Renal pelvis (tissue), 1 donor: ENCODE measurements at regions not wholly inside any gene's neighbourhood (a gene's known extent, or its start where the extent isn't known, plus 50 kb on each side); places are given as distances from the start of the nearest gene placed in this dataset.

ENCODE experiments used
- DNase-seq: peaks from one replicate; pipeline ENCODE4 v3.0.0-alpha.2; 2013

DNA sequence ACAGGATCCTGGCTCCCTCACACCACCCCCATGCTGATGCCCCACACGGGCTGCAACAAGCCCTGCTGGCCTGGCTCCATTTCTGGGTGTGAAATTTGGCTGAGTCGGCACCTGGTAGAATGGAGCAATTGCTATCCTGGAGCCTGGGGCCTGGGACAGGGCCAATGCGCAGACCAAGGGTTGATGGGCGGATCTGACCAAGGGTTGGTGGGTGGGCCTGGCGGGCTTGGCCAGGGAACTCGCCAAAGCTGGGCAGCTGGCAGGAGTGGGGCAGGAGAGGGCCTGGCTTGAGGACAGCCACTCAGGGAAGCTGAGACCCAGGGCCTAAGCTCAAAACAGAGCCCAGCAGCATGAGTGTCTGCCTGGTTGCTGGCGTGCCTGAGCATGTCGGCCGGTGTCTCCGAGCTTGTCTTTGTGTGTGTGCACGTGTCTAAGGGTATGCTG is 70.9 kb upstream of the POU3F1 start:
- no peak for DNase-seq

DNA sequence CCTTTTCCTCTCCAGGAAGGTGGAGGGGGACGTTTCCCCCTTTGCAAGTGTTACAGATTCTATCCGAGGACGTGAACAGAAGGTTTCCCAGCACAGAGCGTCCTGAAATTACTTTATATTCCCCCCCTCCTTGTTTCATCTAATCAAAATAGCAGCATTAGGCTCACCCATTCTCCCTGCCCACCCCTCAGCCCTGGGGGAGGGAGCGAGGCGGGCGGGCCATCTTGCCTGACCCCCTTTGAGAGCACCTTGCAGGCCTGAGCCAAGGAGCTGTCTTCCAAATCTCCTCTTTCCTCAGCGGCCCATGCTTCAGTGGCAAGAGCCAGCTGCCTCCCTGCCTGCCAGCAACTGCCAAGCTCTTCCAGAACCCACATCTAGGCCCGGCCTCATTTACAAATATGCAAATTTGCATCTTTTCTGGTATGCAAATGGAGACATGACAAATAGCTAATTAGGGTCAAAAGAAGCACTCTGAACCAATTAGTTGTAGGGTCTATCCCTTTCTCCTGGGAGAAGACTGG is 69.1 kb upstream of the POU3F1 start:
- DNase-seq, result no peak

DNA sequence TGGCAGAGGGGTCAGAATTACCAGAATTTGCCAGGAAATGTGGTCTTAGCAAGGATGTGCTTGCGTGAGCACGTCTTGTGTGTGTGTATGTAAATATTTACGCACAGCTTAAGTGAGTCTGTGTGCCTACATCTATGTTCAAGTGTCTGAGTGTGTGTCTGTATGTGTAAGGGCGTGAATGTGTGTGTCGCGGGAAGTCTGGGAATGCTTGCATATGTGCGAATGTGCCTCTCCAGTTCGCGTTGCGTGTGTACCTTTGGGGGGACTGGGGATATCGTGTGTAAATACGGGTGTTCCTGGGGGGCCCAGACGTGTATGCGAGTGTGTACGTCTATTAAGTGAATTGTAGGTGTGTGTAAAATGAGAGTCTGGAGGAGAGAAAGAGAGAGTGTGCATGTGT is 68.6 kb upstream of the POU3F1 start:
- DNase-seq, result no peak

DNA sequence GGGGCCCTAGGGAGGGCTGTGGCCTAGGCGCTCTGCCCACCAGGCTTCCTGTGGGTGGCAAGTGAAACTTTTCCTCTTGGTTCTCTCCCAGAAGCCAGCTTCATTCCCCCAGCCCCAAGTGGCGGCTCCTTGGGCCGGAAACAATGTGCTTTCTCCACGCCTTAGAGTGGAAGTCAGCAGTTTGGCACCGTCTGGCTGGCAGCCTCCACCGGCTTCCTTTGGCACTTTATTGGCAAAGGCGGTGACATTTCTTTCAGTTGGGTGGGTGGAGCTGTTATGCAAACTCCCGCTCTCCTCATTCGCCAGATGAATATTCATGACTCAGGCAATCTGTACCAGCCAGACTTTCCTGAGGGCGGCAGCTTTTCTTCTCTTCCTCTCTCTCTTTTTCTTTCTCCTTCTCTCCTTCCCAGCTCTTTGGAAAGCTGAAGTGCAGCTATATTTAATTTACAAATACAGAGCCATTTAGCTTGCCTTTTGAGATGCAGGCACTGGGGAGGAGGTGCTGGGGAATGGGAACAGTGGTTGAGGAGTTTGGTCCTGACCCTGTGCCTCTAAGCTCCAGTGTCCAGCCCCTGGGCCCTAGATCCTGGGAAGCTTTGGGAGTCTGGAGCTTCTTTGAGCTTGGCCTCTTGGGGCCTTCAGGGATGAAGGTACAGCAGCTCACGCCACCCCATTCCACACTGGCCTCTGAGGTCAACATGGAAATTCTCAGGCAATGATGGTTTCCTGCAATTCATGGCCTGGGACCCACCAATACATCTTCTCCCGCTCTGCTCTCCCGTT is 67.8 kb upstream of the POU3F1 start:
- no peak for DNase-seq

DNA sequence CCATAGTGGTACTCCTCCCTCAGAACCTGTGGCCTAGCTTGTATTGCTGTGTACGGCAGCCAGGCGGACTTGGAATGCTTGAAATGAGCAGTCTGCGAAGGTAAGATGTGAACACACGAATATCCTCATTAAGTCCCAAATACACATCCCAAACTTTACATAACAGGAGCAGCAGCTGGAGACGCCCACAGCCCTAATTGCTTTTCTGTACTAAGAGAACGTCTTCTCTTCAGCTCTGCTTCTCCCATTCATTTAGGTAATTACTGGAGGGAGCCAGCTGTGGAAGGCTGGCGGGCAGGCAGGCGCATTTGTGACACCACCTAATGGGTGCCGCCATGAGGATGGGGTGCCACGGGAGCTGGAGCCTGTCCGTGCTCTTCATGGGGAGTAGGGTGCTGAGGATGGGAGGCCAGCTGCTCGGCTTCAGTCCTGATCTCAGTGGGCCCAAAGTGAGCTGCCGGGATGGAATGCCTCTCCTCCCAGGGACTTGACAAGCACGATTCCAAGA is 66.6 kb upstream of the POU3F1 start:
- no peak for DNase-seq

DNA sequence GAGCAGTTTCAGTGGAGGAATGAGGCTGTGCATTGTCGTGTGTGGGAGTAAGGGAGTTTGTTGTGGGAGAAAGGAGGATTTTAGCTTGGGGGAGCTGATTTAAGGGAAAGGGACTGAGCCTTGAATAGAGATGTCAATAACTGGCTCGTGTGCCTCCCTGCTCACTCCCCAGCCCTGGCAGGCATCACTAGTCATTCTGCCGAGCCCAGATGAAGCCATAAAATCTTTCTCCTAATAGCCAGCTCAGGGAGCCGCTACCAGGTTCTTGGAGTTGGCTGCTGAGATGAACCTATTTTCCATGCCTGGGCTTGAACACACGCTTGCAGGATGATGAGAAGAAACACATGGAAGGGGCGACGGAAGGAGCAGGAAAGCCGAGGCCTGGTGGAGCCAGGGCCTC is 65.0 kb upstream of the POU3F1 start:
- no peak for DNase-seq

DNA sequence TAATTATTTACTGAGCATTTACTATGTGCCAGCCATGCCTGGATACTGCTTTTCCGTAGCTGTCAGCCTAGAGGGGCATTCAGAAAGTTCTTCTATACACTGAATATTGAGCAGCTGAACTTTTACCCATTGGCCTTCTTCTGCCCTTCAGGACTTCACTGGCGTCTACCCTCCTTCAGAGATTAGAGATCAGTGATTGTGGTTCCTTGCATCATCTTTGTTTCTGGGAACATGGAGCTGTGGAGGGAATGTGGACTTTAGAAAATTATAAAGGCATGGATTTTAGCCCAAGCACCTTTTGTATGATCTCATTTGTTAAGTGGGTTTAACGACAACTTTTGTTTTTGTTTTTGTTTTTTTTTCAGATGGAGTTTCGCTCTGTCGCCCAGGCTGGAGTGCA is 58.7 kb upstream of the POU3F1 start:
- no peak for DNase-seq

DNA sequence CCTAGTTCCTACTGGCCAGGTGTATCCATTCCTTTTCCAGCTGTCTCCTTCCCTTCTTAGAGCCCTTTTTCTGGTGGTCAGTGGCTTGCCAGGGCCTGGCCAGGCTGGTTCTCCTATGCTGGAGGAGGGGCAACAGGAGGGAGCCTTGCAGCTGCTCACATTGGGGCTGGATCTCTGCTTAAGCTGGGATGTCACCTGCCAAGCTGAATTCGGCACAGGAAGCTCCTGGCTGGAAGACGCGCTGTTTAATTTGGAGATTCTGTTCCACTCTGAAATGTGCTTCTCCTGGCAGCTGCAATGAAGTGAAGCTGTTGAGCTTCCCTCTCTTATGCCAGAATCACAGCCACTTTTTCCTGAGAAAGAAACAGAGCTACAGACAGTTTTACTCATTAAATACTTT is 56.0 kb upstream of the POU3F1 start:
- no peak for DNase-seq

DNA sequence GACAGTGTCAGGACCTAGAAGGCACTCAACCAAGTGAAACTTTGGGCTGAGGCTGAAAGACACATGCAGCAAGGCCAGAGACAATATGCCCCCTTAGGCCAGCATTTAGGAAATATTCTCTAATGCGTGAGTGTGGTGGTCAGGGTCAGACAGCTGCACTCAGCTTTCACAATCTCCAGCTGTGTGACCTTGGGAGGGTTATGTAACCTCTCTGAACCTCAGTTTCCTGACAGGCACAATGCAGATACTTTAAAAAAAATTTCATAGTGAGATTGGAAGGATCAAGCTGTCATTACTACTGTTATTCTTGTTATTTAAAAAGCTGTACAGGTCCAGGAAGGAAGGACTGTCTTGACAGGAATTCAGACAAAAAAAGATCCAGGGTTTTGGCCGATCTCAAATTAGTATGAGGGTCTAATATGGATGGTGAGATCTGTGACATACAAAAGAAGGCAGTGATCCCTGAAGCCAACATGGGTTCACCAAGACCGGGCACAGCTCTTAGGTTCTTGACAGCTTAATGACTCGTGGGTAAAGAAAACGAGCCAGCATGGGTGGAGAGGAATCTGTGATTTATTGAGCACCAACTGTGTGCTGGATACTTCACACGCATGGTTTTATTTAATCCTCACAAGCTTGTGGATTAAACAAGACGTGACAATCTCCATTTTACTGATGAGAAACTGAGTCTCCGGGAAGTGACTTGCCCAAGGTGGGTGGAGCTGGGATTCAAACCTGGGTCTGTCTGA is 54.6 kb upstream of the POU3F1 start:
- DNase-seq, result peak; percentile 54

DNA sequence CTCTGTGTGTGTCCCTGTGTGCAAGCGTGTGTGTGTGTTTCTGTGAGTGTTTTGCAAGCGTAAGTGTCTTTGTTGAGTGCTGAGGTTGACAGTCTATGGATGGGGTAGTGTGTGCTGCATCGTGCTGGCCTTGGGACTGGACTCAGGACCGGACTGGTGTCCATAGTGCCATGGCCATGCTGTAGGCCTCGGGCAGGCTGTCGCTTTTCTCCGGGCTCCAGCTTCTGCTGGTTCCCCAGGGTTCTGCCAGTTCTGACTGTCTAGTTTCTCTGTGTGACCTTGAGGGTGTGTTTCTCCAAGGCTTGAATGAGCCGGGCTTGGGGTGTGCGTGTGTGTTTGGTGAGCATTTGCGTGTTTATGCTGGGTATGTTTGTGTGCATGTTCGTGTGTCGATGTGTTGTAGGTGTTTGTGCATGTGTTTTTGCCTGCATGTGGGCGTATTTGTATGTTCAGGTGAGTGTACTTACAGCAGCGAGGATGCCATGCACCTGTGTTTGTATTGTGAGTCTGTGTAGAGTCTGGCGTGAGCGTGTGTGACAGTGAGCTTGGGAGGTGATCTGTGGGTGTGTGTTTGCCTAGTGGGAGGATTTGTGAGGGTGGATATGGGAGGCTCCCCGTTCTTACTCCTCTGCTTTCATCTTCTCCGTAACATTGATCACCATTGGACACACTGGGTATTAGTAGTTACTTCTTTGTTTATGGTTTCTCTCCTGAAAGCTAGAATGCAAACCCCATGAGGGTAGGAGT is 51.7 kb upstream of the POU3F1 start:
- no peak for DNase-seq

DNA sequence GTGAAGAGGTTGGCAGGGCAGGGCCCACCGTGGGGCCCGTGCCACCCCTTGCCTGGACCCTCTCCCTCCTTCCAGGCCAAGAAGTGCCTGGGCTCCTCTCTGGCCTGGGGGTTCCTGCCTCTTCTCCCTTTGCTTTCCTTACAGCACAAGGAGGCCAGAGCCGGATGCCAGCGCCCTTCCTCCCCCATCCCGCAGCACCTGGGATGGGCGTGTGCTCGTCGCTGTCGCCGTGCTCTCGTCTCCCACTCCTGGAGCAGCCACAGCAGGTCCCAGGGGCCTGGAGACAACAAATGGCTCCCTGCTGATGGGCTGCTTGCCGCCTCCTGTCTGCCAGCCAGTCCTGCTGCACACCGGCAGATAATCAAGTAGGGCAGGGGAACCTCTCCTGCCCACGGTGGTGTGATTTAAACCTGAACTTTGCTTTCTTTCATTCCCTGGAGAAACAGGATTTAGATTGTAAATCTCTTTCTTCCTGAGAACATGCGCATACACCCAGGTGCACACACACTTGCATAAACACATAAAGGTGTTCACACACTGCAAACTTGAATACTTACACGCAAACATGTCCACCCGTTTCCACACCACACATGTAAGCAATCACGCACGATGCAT is 50.8 kb upstream of the POU3F1 start:
- DNase-seq, result no peak
